Trophoblast cell (in vitro differentiated cells and primary cell): ENCODE measurements at regions not wholly inside any gene's neighbourhood (a gene's known extent, or its start where the extent isn't known, plus 50 kb on each side); places are given as distances from the start of the nearest gene placed in this dataset.

Source experiments
- DNase-seq, 2 donors: peaks; one replicate each; pipeline ENCODE4 v3.0.0-alpha.2; 2016
- H2AFZ ChIP-seq: 2 replicates; pipeline ENCODE4 v1.6.1; 2013; ENCODE audit warnings: low read length, moderate library complexity, mild to moderate bottlenecking; ENCODE audit not compliant: insufficient read depth, poor library complexity
- H2AK5ac ChIP-seq: 2 replicates; pipeline ENCODE4 v1.6.1; 2013; ENCODE audit warnings: mild to moderate bottlenecking, low read length
- H2BK120ac ChIP-seq: 2 replicates; pipeline ENCODE4 v1.6.1; 2013; ENCODE audit warnings: low read length, mild to moderate bottlenecking, moderate library complexity; ENCODE audit not compliant: insufficient read depth, poor library complexity
- H2BK12ac ChIP-seq: 2 replicates; pipeline ENCODE4 v1.6.1; 2013; ENCODE audit warnings: mild to moderate bottlenecking, low read length, moderate library complexity
- H2BK5ac ChIP-seq: 2 replicates; pipeline ENCODE4 v1.6.1; 2013; ENCODE audit warnings: low read length, low read depth, moderate library complexity, mild to moderate bottlenecking; ENCODE audit not compliant: poor library complexity
- H3K14ac ChIP-seq: 2 replicates; pipeline ENCODE4 v1.6.1; 2013; ENCODE audit warnings: mild to moderate bottlenecking, low read length
- H3K18ac ChIP-seq: 2 replicates; pipeline ENCODE4 v1.6.1; 2013; ENCODE audit warnings: mild to moderate bottlenecking, low read length
- H3K23ac ChIP-seq: 2 replicates; pipeline ENCODE4 v1.6.1; 2013; ENCODE audit warnings: low read length
- H3K27ac ChIP-seq: 2 replicates; pipeline ENCODE4 v1.5.1; 2013; ENCODE audit warnings: low read depth, mild to moderate bottlenecking, inconsistent platforms, low read length, moderate library complexity
- H3K27me3 ChIP-seq: 2 replicates; pipeline ENCODE4 v1.6.1; 2013; ENCODE audit warnings: inconsistent platforms, mild to moderate bottlenecking, low read length, moderate library complexity; ENCODE audit not compliant: insufficient read depth
- H3K36me3 ChIP-seq, 2 experiments: 1 replicate in 1 of 2; 2 replicates in 1 of 2; pipeline ENCODE4 v1.6.1; 2013; ENCODE audit warnings: low read length in 2 of 2, mild to moderate bottlenecking in 2 of 2, moderate library complexity in 1 of 2; ENCODE audit not compliant: insufficient read depth in 2 of 2, control insufficient read depth in 1 of 2
- H3K4ac ChIP-seq: 2 replicates; pipeline ENCODE4 v1.6.1; 2013; ENCODE audit warnings: low read depth, mild to moderate bottlenecking, low read length, moderate library complexity
- H3K4me1 ChIP-seq, 2 experiments: 1 replicate in 1 of 2; 2 replicates in 1 of 2; pipeline ENCODE4 v1.6.1; 2013; ENCODE audit warnings: low read length in 2 of 2, mild to moderate bottlenecking in 2 of 2, moderate library complexity in 1 of 2; ENCODE audit not compliant: insufficient read depth in 2 of 2, control insufficient read depth in 1 of 2
- H3K4me2 ChIP-seq: 2 replicates; pipeline ENCODE4 v1.6.1; 2013; ENCODE audit warnings: inconsistent platforms, mild to moderate bottlenecking, low read length, moderate library complexity
- H3K4me3 ChIP-seq: 2 replicates; pipeline ENCODE4 v1.5.1; 2013; ENCODE audit warnings: mild to moderate bottlenecking, low read depth, low read length, inconsistent platforms
- H3K79me1 ChIP-seq: one replicate; pipeline ENCODE4 v1.6.1; 2013; ENCODE audit warnings: low read length
- H3K79me2 ChIP-seq: 2 replicates; pipeline ENCODE4 v1.6.1; 2013; ENCODE audit warnings: low read length, mild to moderate bottlenecking; ENCODE audit not compliant: control insufficient read depth, insufficient read depth, poor library complexity
- H3K9ac ChIP-seq: 2 replicates; pipeline ENCODE4 v1.6.1; 2013; ENCODE audit warnings: mild to moderate bottlenecking, low read length
- H3K9me3 ChIP-seq: 2 replicates; pipeline ENCODE4 v1.6.1; 2013; ENCODE audit warnings: low read depth, mild to moderate bottlenecking, control low read depth, inconsistent platforms, low read length; ENCODE audit not compliant: insufficient read depth
- H4K12ac ChIP-seq: 2 replicates; pipeline ENCODE4 v1.6.1; 2013; ENCODE audit warnings: low read depth, mild to moderate bottlenecking, low read length, moderate library complexity
- H4K8ac ChIP-seq: 2 replicates; pipeline ENCODE4 v1.6.1; 2013; ENCODE audit warnings: low read depth, mild to moderate bottlenecking, low read length, moderate library complexity
- H4K91ac ChIP-seq: one replicate; pipeline ENCODE4 v1.6.1; 2013; ENCODE audit warnings: low read depth, mild to moderate bottlenecking, low read length, moderate library complexity
- WGBS: extraction: QIAGEN DNeasy Blood & Tissue Kit; methylation state at CpG from one replicate; pipeline ENCODE4 v1.1.7; 2013; ENCODE audit warnings: missing lambda C conversion rate; ENCODE audit not compliant: insufficient read length, insufficient coverage; ENCODE audit errors: extremely low coverage; 5-methylcytosine and 5-hydroxymethylcytosine counted together

GRCh38 chr5:40284863-40285262, 394.9 kb upstream of the PTGER4 start:
- no peak overlapping the region for H2BK120ac ChIP-seq
- H2BK12ac ChIP-seq, result no peak overlapping the region
- H3K9me3 ChIP-seq, result no peaks in the 10 kb centered on the region
- no peak overlapping the region for H3K4me3 ChIP-seq
- no peak overlapping the region for H2BK5ac ChIP-seq
- no peak overlapping the region for H3K14ac ChIP-seq
- no peak overlapping the region for H3K27ac ChIP-seq
- no peaks in the 10 kb centered on the region for H3K79me2 ChIP-seq
- no peak overlapping the region for H2AFZ ChIP-seq
- H2AK5ac ChIP-seq, result no peak overlapping the region
- H3K4me1 ChIP-seq, result no peaks in the 10 kb centered on the region
- no peak overlapping the region for H4K8ac ChIP-seq
- no peak overlapping the region for H4K12ac ChIP-seq
- no peak overlapping the region for H3K4ac ChIP-seq
- H3K18ac ChIP-seq, result no peak overlapping the region
- no peaks in the 10 kb centered on the region for H3K27me3 ChIP-seq
- no peak overlapping the region for H4K91ac ChIP-seq
- peak overlapping the region; percentile 61 for H3K9ac ChIP-seq
- H3K4me2 ChIP-seq, result no peak overlapping the region
- DNase-seq, result peak in 1 of 2 donors; percentile 26
- WGBS, result no CpG with 5 or more reads among the region's 3 CpGs
- no peaks in the 10 kb centered on the region for H3K36me3 ChIP-seq
- no peaks in the 10 kb centered on the region for H3K79me1 ChIP-seq
- H3K23ac ChIP-seq, result no peak overlapping the region

- Histone ChIP-seq H3K9ac (no peak overlapping the region), H2AK5ac (no peak overlapping the region), H3K9me3 (no peaks in the 10 kb centered on the region), H4K12ac (no peak overlapping the region), H3K18ac (no peak overlapping the region), H3K27me3 (no peaks in the 10 kb centered on the region), H3K4me3 (no peak overlapping the region), H3K36me3 (no peaks in the 10 kb centered on the region), H3K4ac (no peak overlapping the region), H3K79me1 (no peaks in the 10 kb centered on the region), H3K4me2 (no peak overlapping the region), H2BK120ac (no peak overlapping the region), H2BK12ac (no peak overlapping the region), H2AFZ (no peak overlapping the region), H4K91ac (no peak overlapping the region), H3K4me1 (peaks cover 0 to 2% of the 10 kb centered on the region in 2 experiments), H4K8ac (no peak overlapping the region), H3K14ac (no peak overlapping the region), H3K27ac (no peak overlapping the region), H3K79me2 (no peaks in the 10 kb centered on the region), H2BK5ac (no peak overlapping the region), H3K23ac (no peak overlapping the region)
- WGBS, result no CpG with 5 or more reads among the region's 5 CpGs
- DNase-seq, result no peak
Observed at GRCh38 chr5:40278881-40279280, 400.8 kb upstream of the PTGER4 start.

GRCh38 chr5:40277161-40277906, 402.4 kb upstream of the PTGER4 start:
- no peak overlapping the region for H2BK5ac ChIP-seq
- no peak overlapping the region for H3K4me3 ChIP-seq
- no peaks in the 10 kb centered on the region for H3K27me3 ChIP-seq
- H2BK120ac ChIP-seq, result no peak overlapping the region
- no peak for DNase-seq
- no peak overlapping the region for H3K27ac ChIP-seq
- no peak overlapping the region for H2AFZ ChIP-seq
- H3K23ac ChIP-seq, result no peak overlapping the region
- H3K4me2 ChIP-seq, result no peak overlapping the region
- no peak overlapping the region for H4K91ac ChIP-seq
- no peaks in the 10 kb centered on the region for H3K36me3 ChIP-seq
- no peaks in the 10 kb centered on the region for H3K9me3 ChIP-seq
- no peaks in the 10 kb centered on the region for H3K79me1 ChIP-seq
- WGBS, result no CpG with 5 or more reads among the region's 4 CpGs
- no peak overlapping the region for H3K14ac ChIP-seq
- no peak overlapping the region for H4K12ac ChIP-seq
- no peak overlapping the region for H2AK5ac ChIP-seq
- H3K9ac ChIP-seq, result no peak overlapping the region
- H3K18ac ChIP-seq, result no peak overlapping the region
- H3K4ac ChIP-seq, result no peak overlapping the region
- H3K79me2 ChIP-seq, result no peaks in the 10 kb centered on the region
- H2BK12ac ChIP-seq, result no peak overlapping the region
- peaks cover 0 to 2% of the 10 kb centered on the region in 2 experiments for H3K4me1 ChIP-seq
- no peak overlapping the region for H4K8ac ChIP-seq

GRCh38 chr5:40276426-40277102, 403.2 kb upstream of the PTGER4 start:
- Histone ChIP-seq H3K4me1 (peaks cover 0 to 2% of the 10 kb centered on the region in 2 experiments), H3K36me3 (no peaks in the 10 kb centered on the region), H3K27ac (no peak overlapping the region), H3K27me3 (no peaks in the 10 kb centered on the region), H3K14ac (no peak overlapping the region), H4K91ac (no peak overlapping the region), H3K23ac (no peak overlapping the region), H2BK12ac (no peak overlapping the region), H3K4ac (no peak overlapping the region), H3K79me2 (no peaks in the 10 kb centered on the region), H3K79me1 (no peaks in the 10 kb centered on the region), H3K9me3 (no peaks in the 10 kb centered on the region), H3K4me2 (no peak overlapping the region), H3K9ac (no peak overlapping the region), H4K12ac (no peak overlapping the region), H2BK5ac (no peak overlapping the region), H4K8ac (no peak overlapping the region), H2BK120ac (no peak overlapping the region), H3K18ac (no peak overlapping the region), H2AK5ac (no peak overlapping the region), H3K4me3 (no peak overlapping the region), H2AFZ (no peak overlapping the region)
- no CpG with 5 or more reads among the region's 5 CpGs for WGBS
- no peak for DNase-seq
